Naive thymus-derived CD4-positive, alpha-beta T cell (primary cell): ENCODE measurements at regions not wholly inside any gene's neighbourhood (a gene's known extent, or its start where the extent isn't known, plus 50 kb on each side); places are given as distances from the start of the nearest gene placed in this dataset.

Experiments used
- ATAC-seq: fragments of 150-1000 bp; cut with Tn5 transposase; 2 replicates; pipeline ENCODE4 v1.10.0; 2021; ENCODE audit warnings: mild to moderate bottlenecking, moderate library complexity
- CTCF ChIA-PET: fragments of 350-600 bp; sonication (Branson Sonifier 250); formaldehyde crosslinking; loops from one replicate; lab custom pipeline; 2021; ENCODE audit warnings: antibody characterized with exemption; lab: Charles Lee
- POLR2A ChIA-PET: fragments of 350-600 bp; sonication (Branson Sonifier 250); formaldehyde crosslinking; loops from one replicate; lab custom pipeline; 2021; ENCODE audit warnings: antibody characterized with exemption, inconsistent platforms; lab: Charles Lee
- DNase-seq, 9 donors: peaks; one replicate each; pipeline versions ENCODE4 v3.0.0 to v3.0.0-alpha.2; 2020 to 2022; ENCODE audit warnings: mixed read lengths in 1 of 9
- H3K27ac ChIP-seq: one replicate; pipeline ENCODE4 v1.7.0; 2013; ENCODE audit warnings: mild to moderate bottlenecking, low read depth, low read length, moderate library complexity
- H3K27me3 ChIP-seq, 2 donors: one replicate each; pipeline ENCODE4 v1.7.0; 2013; ENCODE audit warnings: low read length in 2 of 2, mild to moderate bottlenecking in 2 of 2, moderate library complexity in 2 of 2; ENCODE audit not compliant: control insufficient read depth in 2 of 2, insufficient read depth in 2 of 2
- H3K36me3 ChIP-seq, 3 experiments: 1 replicate in 2 of 3; 2 replicates in 1 of 3; pipeline ENCODE4 v1.7.0; 2013; ENCODE audit warnings: low read length in 3 of 3, mild to moderate bottlenecking in 3 of 3, moderate library complexity in 1 of 3; ENCODE audit not compliant: insufficient read depth in 3 of 3, control insufficient read depth in 2 of 3
- H3K4me1 ChIP-seq, 2 donors: one replicate each; pipeline ENCODE4 v1.7.0; 2013; ENCODE audit warnings: low read length in 2 of 2, mild to moderate bottlenecking in 2 of 2, moderate library complexity in 1 of 2; ENCODE audit not compliant: control insufficient read depth in 2 of 2, insufficient read depth in 2 of 2
- H3K4me3 ChIP-seq: 2 replicates; pipeline ENCODE4 v1.7.0; 2013; ENCODE audit warnings: mild to moderate bottlenecking, low read length
- H3K9me3 ChIP-seq, 3 experiments: 1 replicate in 2 of 3; 2 replicates in 1 of 3; pipeline ENCODE4 v1.7.0; 2013; ENCODE audit warnings: low read length in 3 of 3; ENCODE audit not compliant: control insufficient read depth in 2 of 3
- H3K27ac Mint-ChIP-seq, 9 donors: one replicate each; pipeline ENCODE4 v1.8.0; 2020 to 2022; ENCODE audit warnings: mixed read lengths in 9 of 9, mild to moderate bottlenecking in 8 of 9, moderate library complexity in 5 of 9, inconsistent platforms in 2 of 9
- H3K27me3 Mint-ChIP-seq, 5 donors: one replicate each; pipeline ENCODE4 v1.8.0; 2021 to 2022; ENCODE audit warnings: mixed read lengths in 5 of 5, mild to moderate bottlenecking in 1 of 5
- H3K36me3 Mint-ChIP-seq, 5 donors: one replicate each; pipeline ENCODE4 v1.8.0; 2020 to 2022; ENCODE audit warnings: mixed read lengths in 5 of 5, mild to moderate bottlenecking in 3 of 5, inconsistent platforms in 1 of 5
- H3K4me1 Mint-ChIP-seq, 7 donors: one replicate each; pipeline ENCODE4 v1.8.0; 2020 to 2022; ENCODE audit warnings: mixed read lengths in 7 of 7, mild to moderate bottlenecking in 3 of 7, inconsistent platforms in 1 of 7
- H3K4me3 Mint-ChIP-seq, 10 donors: one replicate each; pipeline ENCODE4 v1.8.0; 2020 to 2022; ENCODE audit warnings: mild to moderate bottlenecking in 10 of 10, mixed read lengths in 10 of 10, moderate library complexity in 6 of 10, inconsistent platforms in 2 of 10
- H3K9me3 Mint-ChIP-seq, 11 donors: one replicate each; pipeline ENCODE4 v1.8.0; 2020 to 2022; ENCODE audit warnings: mixed read lengths in 11 of 11, mild to moderate bottlenecking in 4 of 11, inconsistent platforms in 1 of 11, moderate library complexity in 1 of 11
- intact Hi-C, 2 donors: fragments of 100-400 bp; cut with micrococcal nuclease; formaldehyde crosslinking; loops; one replicate each; pipeline ENCODE4 v1.15.1; 2023

- DNase-seq (no peak), ATAC-seq (no peak)
- Histone ChIP-seq H3K4me1 (no peaks in the 10 kb centered on the region), H3K4me3 (no peak overlapping the region), H3K9me3 (no peaks in the 10 kb centered on the region), H3K27me3 (no peaks in the 10 kb centered on the region), H3K36me3 (no peaks in the 10 kb centered on the region), H3K27ac (no peak overlapping the region)
- Mint-ChIP-seq H3K27ac (no peak overlapping the region), H3K4me1 (no peaks in the 10 kb centered on the region), H3K27me3 (peaks cover 0 to 13% (median 8%) of the 10 kb centered on the region in 5 donors), H3K4me3 (no peak overlapping the region), H3K36me3 (no peaks in the 10 kb centered on the region), H3K9me3 (peaks cover 0 to 3% (median 0%) of the 10 kb centered on the region in 11 donors)
- ChIA-PET POLR2A (no interaction called here), CTCF (no interaction called here)
- intact Hi-C loops: no loop called here
These were observed 245.8 kb downstream of the TTC32 start for GRCh38 chr2:19656011-19656410.

GRCh38 chr2:19654310-19655090 lies 247.3 kb downstream of the TTC32 start:
- H3K4me3 Mint-ChIP-seq: no peak overlapping the region
- no peaks in the 10 kb centered on the region for H3K36me3 Mint-ChIP-seq
- H3K9me3 Mint-ChIP-seq: peaks cover 0 to 3% (median 0%) of the 10 kb centered on the region in 11 donors
- ChIA-PET CTCF (no interaction called here), POLR2A (no interaction called here)
- DNase-seq: no peak
- no peak overlapping the region for H3K4me3 ChIP-seq
- H3K27ac ChIP-seq: no peak overlapping the region
- H3K36me3 ChIP-seq: no peaks in the 10 kb centered on the region
- no peak for ATAC-seq
- intact Hi-C loops: no loop called here
- no peaks in the 10 kb centered on the region for H3K9me3 ChIP-seq
- no peaks in the 10 kb centered on the region for H3K4me1 Mint-ChIP-seq
- peaks cover 0 to 22% (median 8%) of the 10 kb centered on the region in 5 donors for H3K27me3 Mint-ChIP-seq
- no peak overlapping the region for H3K27ac Mint-ChIP-seq
- H3K4me1 ChIP-seq: no peaks in the 10 kb centered on the region
- no peaks in the 10 kb centered on the region for H3K27me3 ChIP-seq

- H3K27me3 ChIP-seq: no peaks in the 10 kb centered on the region
- H3K9me3 ChIP-seq: no peaks in the 10 kb centered on the region
- intact Hi-C loops: no loop called here
- ATAC-seq (no peak), DNase-seq (no peak)
- Mint-ChIP-seq H3K9me3 (peaks cover 0 to 3% (median 0%) of the 10 kb centered on the region in 11 donors), H3K4me1 (no peaks in the 10 kb centered on the region), H3K4me3 (no peak overlapping the region), H3K27ac (no peak overlapping the region), H3K27me3 (peaks cover 0 to 22% (median 8%) of the 10 kb centered on the region in 5 donors), H3K36me3 (no peaks in the 10 kb centered on the region)
- H3K4me3 ChIP-seq: no peak overlapping the region
- no peaks in the 10 kb centered on the region for H3K36me3 ChIP-seq
- no peak overlapping the region for H3K27ac ChIP-seq
- no peaks in the 10 kb centered on the region for H3K4me1 ChIP-seq
- ChIA-PET POLR2A (no interaction called here), CTCF (no interaction called here)
These were observed 248.3 kb downstream of the TTC32 start for GRCh38 chr2:19653509-19653908.

GRCh38 chr2:19652811-19653210 lies 249.0 kb downstream of the TTC32 start:
- Mint-ChIP-seq H3K4me1 (no peaks in the 10 kb centered on the region), H3K36me3 (no peaks in the 10 kb centered on the region), H3K9me3 (peaks cover 0 to 3% (median 0%) of the 10 kb centered on the region in 11 donors), H3K4me3 (no peak overlapping the region), H3K27ac (no peak overlapping the region), H3K27me3 (peaks cover 0 to 22% (median 8%) of the 10 kb centered on the region in 5 donors)
- no peak for DNase-seq
- ATAC-seq: no peak
- Histone ChIP-seq H3K27me3 (no peaks in the 10 kb centered on the region), H3K27ac (no peak overlapping the region), H3K9me3 (no peaks in the 10 kb centered on the region), H3K4me1 (no peaks in the 10 kb centered on the region), H3K36me3 (no peaks in the 10 kb centered on the region), H3K4me3 (no peak overlapping the region)
- ChIA-PET CTCF (no interaction called here), POLR2A (no interaction called here)
- intact Hi-C loops: no loop called here

- Histone ChIP-seq H3K36me3 (no peaks in the 10 kb centered on the region), H3K4me3 (no peak overlapping the region), H3K9me3 (no peaks in the 10 kb centered on the region), H3K27ac (no peak overlapping the region), H3K4me1 (no peaks in the 10 kb centered on the region), H3K27me3 (no peaks in the 10 kb centered on the region)
- POLR2A ChIA-PET: no interaction called here
- DNase-seq (no peak), ATAC-seq (no peak)
- H3K36me3 Mint-ChIP-seq: no peaks in the 10 kb centered on the region
- CTCF ChIA-PET: no interaction called here
- H3K27ac Mint-ChIP-seq: no peak overlapping the region
- H3K4me1 Mint-ChIP-seq: no peaks in the 10 kb centered on the region
- intact Hi-C loops: no loop called here
- peaks cover 0 to 3% (median 0%) of the 10 kb centered on the region in 11 donors for H3K9me3 Mint-ChIP-seq
- peaks cover 0 to 22% (median 15%) of the 10 kb centered on the region in 5 donors for H3K27me3 Mint-ChIP-seq
- H3K4me3 Mint-ChIP-seq: no peak overlapping the region
These were observed 250.3 kb downstream of the TTC32 start for GRCh38 chr2:19651466-19651865.

GRCh38 chr2:19649785-19650380 lies 251.9 kb downstream of the TTC32 start:
- H3K9me3 Mint-ChIP-seq: peaks cover 0 to 3% (median 0%) of the 10 kb centered on the region in 11 donors
- no peak overlapping the region for H3K27ac Mint-ChIP-seq
- Histone ChIP-seq H3K27me3 (no peaks in the 10 kb centered on the region), H3K4me1 (no peaks in the 10 kb centered on the region), H3K9me3 (no peaks in the 10 kb centered on the region), H3K4me3 (no peak overlapping the region), H3K27ac (no peak overlapping the region), H3K36me3 (no peaks in the 10 kb centered on the region)
- ChIA-PET POLR2A (interaction anchor here (0.7 kb wide), 1 partner anchor 103 kb away, joined by 3 read pairs; no protein-coding TSS in a partner anchor), CTCF (no interaction called here)
- H3K4me1 Mint-ChIP-seq: no peaks in the 10 kb centered on the region
- no peaks in the 10 kb centered on the region for H3K36me3 Mint-ChIP-seq
- no peak for DNase-seq
- peaks cover 0 to 22% (median 15%) of the 10 kb centered on the region in 5 donors for H3K27me3 Mint-ChIP-seq
- ATAC-seq: no peak
- intact Hi-C loops: no loop called here
- no peak overlapping the region for H3K4me3 Mint-ChIP-seq
